ENCODE measurements at regions not wholly inside any gene's neighbourhood (a gene's known extent, or its start where the extent isn't known, plus 50 kb on each side); places are given as distances from the start of the nearest gene placed in this dataset.
"Not testable (repeated sequence)": the region's sequence is repeated elsewhere in the genome, so short reads cannot be mapped to it uniquely, and the experiment has no call there.

DNA sequence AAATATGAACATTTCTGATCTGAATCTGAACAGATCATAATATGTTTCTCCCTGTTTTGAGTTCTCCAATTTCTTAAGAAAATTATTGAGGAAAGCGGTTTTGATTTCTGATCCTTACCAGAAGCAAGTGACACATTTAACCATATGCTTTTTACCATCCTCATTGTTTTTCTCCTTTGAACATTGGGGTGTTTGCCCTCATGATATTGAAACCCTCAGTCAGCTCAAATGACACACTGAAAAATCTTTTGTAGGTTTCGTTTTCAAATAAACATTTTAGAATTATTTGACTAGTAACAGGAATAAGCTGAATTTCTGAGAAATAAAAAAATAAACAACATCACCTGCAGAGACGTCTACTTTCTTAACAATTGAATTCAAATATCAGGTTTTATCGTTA, 252.1 kb downstream of the DOK5 start:
- Mint-ChIP-seq H3K27ac (no peak overlapping the region), H3K36me3 (no peaks in the 10 kb centered on the region), H3K9me3 (ENCODE audit: low read depth) (peaks cover 5% of the 10 kb centered on the region), H3K4me3 (no peak overlapping the region), H3K4me1 (no peaks in the 10 kb centered on the region), H3K27me3 (no peaks in the 10 kb centered on the region)
- DNase-seq, result no peak
- ATAC-seq, result no peak
- CTCF ChIA-PET, result no interaction called here

GRCh38 chr20:54726687-54727300, 251.4 kb downstream of the DOK5 start:
- Mint-ChIP-seq H3K27me3 (no peaks in the 10 kb centered on the region), H3K27ac (no peak overlapping the region), H3K9me3 (ENCODE audit: low read depth) (peaks cover 5% of the 10 kb centered on the region), H3K4me3 (no peak overlapping the region), H3K36me3 (no peaks in the 10 kb centered on the region), H3K4me1 (no peaks in the 10 kb centered on the region)
- ATAC-seq (no peak), DNase-seq (no peak)
- CTCF ChIA-PET, result no interaction called here

- H3K27me3 Mint-ChIP-seq; H3K4me3 Mint-ChIP-seq; H3K27ac Mint-ChIP-seq; CTCF ChIA-PET; DNase-seq; ATAC-seq; H3K4me1 Mint-ChIP-seq; H3K9me3 Mint-ChIP-seq (ENCODE audit: low read depth); H3K36me3 Mint-ChIP-seq: not testable (repeated sequence)
These were observed 249.9 kb downstream of the DOK5 start for GRCh38 chr20:54725266-54725665.

- no peaks in the 10 kb centered on the region for H3K36me3 Mint-ChIP-seq
- no peaks in the 10 kb centered on the region for H3K27me3 Mint-ChIP-seq
- H3K4me3 Mint-ChIP-seq, result no peak overlapping the region
- H3K4me1 Mint-ChIP-seq, result no peaks in the 10 kb centered on the region
- peaks cover 2% of the 10 kb centered on the region for H3K9me3 Mint-ChIP-seq (ENCODE audit: low read depth)
- H3K27ac Mint-ChIP-seq, result no peak overlapping the region
- no peak for ATAC-seq
- no peak for DNase-seq
- CTCF ChIA-PET, result no interaction called here
These were observed 248.3 kb downstream of the DOK5 start for GRCh38 chr20:54723723-54724122.

DNA sequence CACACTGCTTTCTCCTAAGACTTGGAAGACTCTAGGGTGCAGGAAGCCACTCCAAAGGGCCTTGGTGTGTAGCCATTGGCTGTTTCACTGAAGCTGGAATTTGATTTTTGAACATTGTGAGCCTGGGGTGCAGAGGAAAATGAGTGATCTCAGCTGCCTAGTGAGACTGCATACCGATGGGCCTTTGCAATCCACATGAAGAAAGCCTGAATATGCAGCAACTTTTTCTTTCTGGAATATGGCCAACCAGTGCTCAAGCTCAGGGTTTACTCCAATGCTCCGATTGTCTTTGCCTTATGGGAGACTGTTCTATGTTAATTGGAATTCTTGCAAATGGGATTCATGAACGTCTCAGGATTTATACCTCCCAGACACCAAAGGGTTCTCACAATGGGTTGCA, 242.6 kb downstream of the DOK5 start:
- no peak for ATAC-seq
- Mint-ChIP-seq H3K27ac (no peak overlapping the region), H3K4me3 (no peak overlapping the region), H3K9me3 (ENCODE audit: low read depth) (no peaks in the 10 kb centered on the region), H3K27me3 (no peaks in the 10 kb centered on the region), H3K36me3 (no peaks in the 10 kb centered on the region), H3K4me1 (no peaks in the 10 kb centered on the region)
- no peak for DNase-seq
- CTCF ChIA-PET, result no interaction called here

DNA sequence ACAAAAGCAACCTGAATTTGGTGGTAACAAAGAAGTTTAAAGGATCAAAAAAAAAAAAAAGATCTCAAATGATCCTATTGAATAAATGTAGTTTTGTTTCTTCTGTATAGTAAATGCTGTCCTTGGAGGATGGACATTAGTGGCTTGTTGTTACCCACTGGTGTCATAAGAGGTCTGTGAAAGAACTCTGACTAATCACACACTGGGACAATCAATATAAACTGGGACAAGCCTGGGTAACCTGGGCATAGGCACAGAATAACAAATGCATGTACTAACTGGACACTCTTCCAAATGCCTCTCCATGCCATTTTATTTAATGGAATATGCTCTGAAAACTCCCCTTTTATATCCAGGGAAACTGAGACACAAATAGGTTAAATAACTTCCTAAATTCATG, 241.4 kb downstream of the DOK5 start:
- Mint-ChIP-seq H3K9me3 (ENCODE audit: low read depth) (no peaks in the 10 kb centered on the region), H3K27me3 (no peaks in the 10 kb centered on the region), H3K36me3 (no peaks in the 10 kb centered on the region), H3K4me1 (no peaks in the 10 kb centered on the region), H3K27ac (no peak overlapping the region), H3K4me3 (no peak overlapping the region)
- DNase-seq, result no peak
- ATAC-seq, result no peak
- CTCF ChIA-PET, result no interaction called here

DNA sequence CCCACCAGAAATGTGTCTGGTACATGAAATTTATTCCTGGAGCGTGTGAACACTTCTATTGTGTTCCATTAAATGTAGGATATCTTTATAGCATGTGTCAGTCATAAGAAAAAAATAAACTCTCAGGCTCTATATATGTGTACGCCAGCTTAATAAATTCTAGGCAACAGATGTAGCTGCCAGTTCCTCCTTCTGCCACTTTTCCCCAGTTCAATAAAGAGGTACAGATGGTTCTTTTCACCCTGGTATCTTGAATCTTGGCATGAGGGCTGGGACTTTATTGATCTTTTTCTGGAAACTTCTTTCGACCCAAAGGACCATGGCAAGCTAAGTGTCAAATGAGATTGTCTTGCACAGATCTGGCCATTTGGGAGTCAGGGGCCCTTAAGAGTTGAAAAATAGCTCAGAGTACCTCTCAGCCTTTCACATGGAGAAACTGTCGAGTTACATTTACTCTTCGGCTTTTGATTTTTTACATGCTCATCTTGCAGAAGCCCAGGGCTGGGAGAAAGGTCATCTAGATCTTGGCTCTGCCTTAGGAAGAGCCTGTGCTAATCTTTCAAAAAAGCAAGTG, 240.9 kb downstream of the DOK5 start:
- no peaks in the 10 kb centered on the region for H3K27me3 Mint-ChIP-seq
- H3K27ac Mint-ChIP-seq, result no peak overlapping the region
- H3K4me1 Mint-ChIP-seq, result no peaks in the 10 kb centered on the region
- DNase-seq (no peak), ATAC-seq (no peak)
- no peak overlapping the region for H3K4me3 Mint-ChIP-seq
- no peaks in the 10 kb centered on the region for H3K9me3 Mint-ChIP-seq (ENCODE audit: low read depth)
- H3K36me3 Mint-ChIP-seq, result no peaks in the 10 kb centered on the region
- CTCF ChIA-PET, result no interaction called here

- ATAC-seq, result no peak
- Mint-ChIP-seq H3K36me3 (no peaks in the 10 kb centered on the region), H3K9me3 (ENCODE audit: low read depth) (peaks cover 2% of the 10 kb centered on the region), H3K4me1 (no peaks in the 10 kb centered on the region), H3K27me3 (no peaks in the 10 kb centered on the region), H3K4me3 (no peak overlapping the region), H3K27ac (no peak overlapping the region)
- CTCF ChIA-PET, result no interaction called here
- DNase-seq, result no peak
These were observed 239.4 kb downstream of the DOK5 start for GRCh38 chr20:54714817-54715216.

GRCh38 chr20:54713727-54714126, 238.3 kb downstream of the DOK5 start:
- no peak overlapping the region for H3K4me3 Mint-ChIP-seq
- no peak for DNase-seq
- H3K9me3 Mint-ChIP-seq (ENCODE audit: low read depth), result peaks cover 2% of the 10 kb centered on the region
- ATAC-seq, result no peak
- no peaks in the 10 kb centered on the region for H3K27me3 Mint-ChIP-seq
- CTCF ChIA-PET, result no interaction called here
- no peak overlapping the region for H3K27ac Mint-ChIP-seq
- no peaks in the 10 kb centered on the region for H3K36me3 Mint-ChIP-seq
- no peaks in the 10 kb centered on the region for H3K4me1 Mint-ChIP-seq

GRCh38 chr20:54711071-54711470, 235.7 kb downstream of the DOK5 start:
- Mint-ChIP-seq H3K9me3 (ENCODE audit: low read depth) (peaks cover 2% of the 10 kb centered on the region), H3K4me3 (no peak overlapping the region), H3K27me3 (no peaks in the 10 kb centered on the region), H3K36me3 (no peaks in the 10 kb centered on the region), H3K27ac (no peak overlapping the region), H3K4me1 (no peaks in the 10 kb centered on the region)
- CTCF ChIA-PET, result no interaction called here
- DNase-seq, result no peak
- no peak for ATAC-seq

- Mint-ChIP-seq H3K4me1 (no peaks in the 10 kb centered on the region), H3K9me3 (ENCODE audit: low read depth) (peaks cover 2% of the 10 kb centered on the region), H3K4me3 (no peak overlapping the region), H3K27me3 (no peaks in the 10 kb centered on the region), H3K36me3 (no peaks in the 10 kb centered on the region), H3K27ac (no peak overlapping the region)
- CTCF ChIA-PET, result no interaction called here
- DNase-seq, result no peak
- no peak for ATAC-seq
These were observed 234.9 kb downstream of the DOK5 start for GRCh38 chr20:54710341-54710740.

GRCh38 chr20:54708229-54708628, 232.8 kb downstream of the DOK5 start:
- Mint-ChIP-seq H3K27ac (no peak overlapping the region), H3K36me3 (no peaks in the 10 kb centered on the region), H3K4me3 (no peak overlapping the region), H3K4me1 (no peaks in the 10 kb centered on the region), H3K27me3 (no peaks in the 10 kb centered on the region), H3K9me3 (ENCODE audit: low read depth) (peaks cover 2% of the 10 kb centered on the region)
- no peak for DNase-seq
- CTCF ChIA-PET, result no interaction called here
- ATAC-seq, result no peak

DNA sequence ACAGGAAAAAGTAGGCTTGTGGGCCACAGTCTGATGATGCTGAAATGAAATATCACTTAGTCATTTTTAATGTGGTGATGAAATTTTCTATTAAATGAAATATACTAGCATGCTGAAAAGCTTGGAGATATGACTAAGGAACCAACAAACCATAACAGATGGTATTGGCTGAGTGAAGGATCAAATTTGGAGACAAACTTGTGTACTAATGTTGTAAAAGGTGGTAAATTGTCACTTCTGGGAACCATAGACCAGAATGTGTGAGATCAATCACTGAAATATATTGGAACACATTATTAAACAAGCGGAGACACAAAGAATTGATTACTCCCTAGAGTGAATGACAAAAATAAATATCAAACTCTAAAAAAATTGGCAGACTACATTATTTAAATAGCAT, 232.4 kb downstream of the DOK5 start:
- H3K9me3 Mint-ChIP-seq (ENCODE audit: low read depth), result peaks cover 2% of the 10 kb centered on the region
- no peak overlapping the region for H3K27ac Mint-ChIP-seq
- DNase-seq (no peak), ATAC-seq (no peak)
- no peak overlapping the region for H3K4me3 Mint-ChIP-seq
- CTCF ChIA-PET, result no interaction called here
- no peaks in the 10 kb centered on the region for H3K4me1 Mint-ChIP-seq
- H3K36me3 Mint-ChIP-seq, result no peaks in the 10 kb centered on the region
- no peaks in the 10 kb centered on the region for H3K27me3 Mint-ChIP-seq

DNA sequence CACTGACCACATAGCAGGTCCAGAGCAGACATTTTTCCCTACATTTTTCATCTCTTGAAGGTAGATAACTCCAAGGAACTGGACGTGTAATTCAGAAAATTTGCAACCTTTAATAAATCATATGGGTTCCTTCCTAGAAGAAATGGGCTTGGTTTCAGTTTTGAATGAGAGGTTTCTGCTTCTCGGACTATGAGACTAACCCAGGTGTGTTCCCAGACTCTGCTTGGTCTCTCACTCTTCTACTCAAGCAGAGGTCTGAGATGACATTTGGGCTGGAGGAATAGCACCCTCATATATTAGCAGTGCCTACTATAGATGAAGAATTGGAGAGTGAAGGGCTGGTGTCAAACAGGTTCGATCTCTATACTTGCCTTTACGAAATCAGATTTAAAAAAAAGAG, 231.2 kb downstream of the DOK5 start:
- CTCF ChIA-PET, result no interaction called here
- no peaks in the 10 kb centered on the region for H3K36me3 Mint-ChIP-seq
- H3K4me1 Mint-ChIP-seq, result no peaks in the 10 kb centered on the region
- DNase-seq (no peak), ATAC-seq (no peak)
- H3K9me3 Mint-ChIP-seq (ENCODE audit: low read depth), result peaks cover 2% of the 10 kb centered on the region
- H3K4me3 Mint-ChIP-seq, result no peak overlapping the region
- H3K27ac Mint-ChIP-seq, result no peak overlapping the region
- no peaks in the 10 kb centered on the region for H3K27me3 Mint-ChIP-seq
